ENCODE measurements at regions not wholly inside any gene's neighbourhood (a gene's known extent, or its start where the extent isn't known, plus 50 kb on each side); places are given as distances from the start of the nearest gene placed in this dataset.

GRCh38 chr4:162675661-162676060, 491.0 kb downstream of the NAF1 start:
- TF ChIP-seq CTCF (IDR thresholded peaks at IDR 0.05) (no peak), POLR2A (IDR thresholded peaks at IDR 0.05) (no peak)
